Gastroesophageal sphincter (tissue), 3 donors: ENCODE measurements at regions not wholly inside any gene's neighbourhood (a gene's known extent, or its start where the extent isn't known, plus 50 kb on each side); places are given as distances from the start of the nearest gene placed in this dataset.

ENCODE experiments used
- CTCF ChIP-seq, 4 experiments: fragments of 200-600 bp in 2 of 4; fragments of 450-650 bp in 2 of 4; sonication (generic) in 1 of 4; IDR thresholded peaks; one replicate each; pipeline ENCODE4 v1.5.1; 2017 to 2019; ENCODE audit warnings: antibody characterized with exemption in 4 of 4, mild to moderate bottlenecking in 2 of 4, moderate library complexity in 2 of 4
- EP300 ChIP-seq: sonication (generic); formaldehyde crosslinking; IDR thresholded peaks from one replicate; pipeline ENCODE4 v1.6.1; 2017; ENCODE audit warnings: antibody characterized with exemption, mild to moderate bottlenecking
- POLR2A ChIP-seq, 2 donors: fragments of 450-650 bp; IDR thresholded peaks; one replicate each; pipeline ENCODE4 v1.6.1; 2017; ENCODE audit warnings: antibody characterized with exemption in 2 of 2, mild to moderate bottlenecking in 2 of 2, moderate library complexity in 1 of 2
- POLR2AphosphoS5 ChIP-seq: sonication (generic); formaldehyde crosslinking; IDR thresholded peaks from one replicate; pipeline ENCODE4 v1.6.1; 2017; ENCODE audit warnings: antibody characterized with exemption

GRCh38 chr5:142408981-142409481 is 84.2 kb upstream of the SPRY4 start:
- no peak for TF ChIP-seq CTCF (IDR thresholded peaks at IDR 0.05)
- TF ChIP-seq POLR2A (IDR thresholded peaks at IDR 0.05) = no peak
- TF ChIP-seq POLR2AphosphoS5 = no peak
- no peak for TF ChIP-seq EP300
